OCI-LY1 (cell line): ENCODE measurements at regions not wholly inside any gene's neighbourhood (a gene's known extent, or its start where the extent isn't known, plus 50 kb on each side); places are given as distances from the start of the nearest gene placed in this dataset.

Source experiments
- H2AFZ ChIP-seq: fragments of 200-600 bp; sonication (generic), shearing (Covaris generic); 2 replicates; pipeline ENCODE4 v1.6.0; 2014; ENCODE audit warnings: antibody characterized with exemption, mild to moderate bottlenecking, low read length
- H3F3A ChIP-seq: fragments of 200-600 bp; sonication (generic), shearing (Covaris generic); 2 replicates; pipeline ENCODE4 v1.6.0; 2014; ENCODE audit warnings: mild to moderate bottlenecking, antibody characterized with exemption, low read length, moderate library complexity; ENCODE audit not compliant: insufficient read depth
- H3K27ac ChIP-seq: fragments of 200-600 bp; sonication (generic); 2 replicates; pipeline ENCODE4 v1.5.1; 2014; ENCODE audit warnings: low read length, mixed run types, mild to moderate bottlenecking, low read depth; ENCODE audit not compliant: poor library complexity, severe bottlenecking
- H3K27me3 ChIP-seq: fragments of 200-600 bp; sonication (generic); 2 replicates; pipeline ENCODE4 v1.6.0; 2014; ENCODE audit warnings: antibody characterized with exemption, mild to moderate bottlenecking, low read length, moderate library complexity; ENCODE audit not compliant: insufficient read depth
- H3K36me3 ChIP-seq: fragments of 200-600 bp; sonication (generic); 2 replicates; pipeline ENCODE4 v1.6.1; 2014; ENCODE audit warnings: mild to moderate bottlenecking, antibody characterized with exemption, low read length, moderate library complexity, mixed read lengths; ENCODE audit not compliant: insufficient read depth
- H3K4me1 ChIP-seq: fragments of 200-600 bp; sonication (generic); 2 replicates; pipeline ENCODE4 v1.5.1; 2014; ENCODE audit warnings: mild to moderate bottlenecking, low read length, moderate library complexity; ENCODE audit not compliant: insufficient read depth, severe bottlenecking
- H3K4me2 ChIP-seq: fragments of 200-600 bp; sonication (generic), shearing (Covaris generic); 2 replicates; pipeline ENCODE4 v1.6.1; 2014; ENCODE audit warnings: low read length
- H3K4me3 ChIP-seq: fragments of 200-600 bp; sonication (generic); 2 replicates; pipeline ENCODE4 v1.5.1; 2014; ENCODE audit warnings: low read length, low read depth, mild to moderate bottlenecking, mixed read lengths; ENCODE audit not compliant: poor library complexity, severe bottlenecking
- H3K79me2 ChIP-seq: fragments of 200-600 bp; shearing (Covaris generic); 2 replicates; pipeline ENCODE4 v1.6.1; 2016; ENCODE audit warnings: mixed run types, low read length, mixed read lengths; ENCODE audit not compliant: insufficient read depth
- H3K9ac ChIP-seq: fragments of 200-600 bp; sonication (generic), shearing (Covaris generic); 2 replicates; pipeline ENCODE4 v1.6.1; 2014; ENCODE audit warnings: mild to moderate bottlenecking, low read length, mixed read lengths
- H3K9me2 ChIP-seq: fragments of 200-600 bp; sonication (generic), shearing (Covaris generic); 2 replicates; pipeline ENCODE4 v1.6.1; 2014; ENCODE audit warnings: low read depth, mild to moderate bottlenecking, low read length, mixed read lengths
- H3K9me3 ChIP-seq: fragments of 200-600 bp; shearing (Covaris generic); 2 replicates; pipeline ENCODE4 v1.6.1; 2014; ENCODE audit warnings: low read length, mixed read lengths
- H4K20me1 ChIP-seq: fragments of 200-600 bp; sonication (generic), shearing (Covaris generic); 2 replicates; pipeline ENCODE4 v1.6.0; 2016; ENCODE audit warnings: mild to moderate bottlenecking, low read length; ENCODE audit not compliant: insufficient read depth
- EZH2 ChIP-seq: fragments of 200-600 bp; sonication (generic), shearing (Covaris generic); IDR thresholded peaks from 2 replicates; pipeline ENCODE4 v1.8.0; 2017; ENCODE audit warnings: borderline replicate concordance, mixed run types, mild to moderate bottlenecking, antibody characterized with exemption, low read length, moderate library complexity, mixed read lengths
- TF ChIP-seq, protein P1 (sequence below): fragments of 200-600 bp; sonication (generic), shearing (Covaris generic); IDR thresholded peaks from 2 replicates; pipeline ENCODE4 v1.5.1; 2017; ENCODE audit warnings: mild to moderate bottlenecking, antibody characterized with exemption, low read length, moderate library complexity, mixed read lengths

DNA sequence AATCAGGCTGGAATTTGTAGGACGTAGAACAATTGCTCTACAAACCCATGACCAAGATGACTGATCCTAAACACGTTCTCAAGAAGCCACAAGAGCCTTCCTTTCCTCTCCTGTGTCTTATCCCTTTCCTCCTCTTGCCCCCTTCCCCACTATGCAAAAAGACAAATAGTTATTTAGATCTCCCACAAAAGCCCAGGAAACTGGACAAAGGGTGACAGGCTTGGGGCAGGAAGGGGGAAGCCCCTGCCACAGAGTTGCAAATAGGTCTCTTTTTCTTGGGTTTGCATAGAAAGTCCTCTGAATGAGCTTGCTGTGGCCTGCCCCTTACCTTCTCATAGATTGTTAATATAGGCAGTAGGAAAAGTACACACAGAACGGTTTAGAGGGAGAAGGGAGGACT, 377.1 kb upstream of the BTBD3 start:
- no peak for TF ChIP-seq EZH2
- TF ChIP-seq, protein P1, sequence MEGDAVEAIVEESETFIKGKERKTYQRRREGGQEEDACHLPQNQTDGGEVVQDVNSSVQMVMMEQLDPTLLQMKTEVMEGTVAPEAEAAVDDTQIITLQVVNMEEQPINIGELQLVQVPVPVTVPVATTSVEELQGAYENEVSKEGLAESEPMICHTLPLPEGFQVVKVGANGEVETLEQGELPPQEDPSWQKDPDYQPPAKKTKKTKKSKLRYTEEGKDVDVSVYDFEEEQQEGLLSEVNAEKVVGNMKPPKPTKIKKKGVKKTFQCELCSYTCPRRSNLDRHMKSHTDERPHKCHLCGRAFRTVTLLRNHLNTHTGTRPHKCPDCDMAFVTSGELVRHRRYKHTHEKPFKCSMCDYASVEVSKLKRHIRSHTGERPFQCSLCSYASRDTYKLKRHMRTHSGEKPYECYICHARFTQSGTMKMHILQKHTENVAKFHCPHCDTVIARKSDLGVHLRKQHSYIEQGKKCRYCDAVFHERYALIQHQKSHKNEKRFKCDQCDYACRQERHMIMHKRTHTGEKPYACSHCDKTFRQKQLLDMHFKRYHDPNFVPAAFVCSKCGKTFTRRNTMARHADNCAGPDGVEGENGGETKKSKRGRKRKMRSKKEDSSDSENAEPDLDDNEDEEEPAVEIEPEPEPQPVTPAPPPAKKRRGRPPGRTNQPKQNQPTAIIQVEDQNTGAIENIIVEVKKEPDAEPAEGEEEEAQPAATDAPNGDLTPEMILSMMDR = no peak
- H2AFZ ChIP-seq = no peak overlapping the region
- no peak overlapping the region for H3K27ac ChIP-seq
- no peaks in the 10 kb centered on the region for H3K27me3 ChIP-seq
- H3K9me3 ChIP-seq = no peaks in the 10 kb centered on the region
- H3K79me2 ChIP-seq = no peaks in the 10 kb centered on the region
- no peaks in the 10 kb centered on the region for H3K4me1 ChIP-seq
- H3F3A ChIP-seq = no peaks in the 10 kb centered on the region
- H3K36me3 ChIP-seq = no peaks in the 10 kb centered on the region
- H3K4me3 ChIP-seq = no peak overlapping the region
- H4K20me1 ChIP-seq = no peaks in the 10 kb centered on the region
- H3K9me2 ChIP-seq = no peaks in the 10 kb centered on the region
- no peak overlapping the region for H3K4me2 ChIP-seq
- no peak overlapping the region for H3K9ac ChIP-seq

DNA sequence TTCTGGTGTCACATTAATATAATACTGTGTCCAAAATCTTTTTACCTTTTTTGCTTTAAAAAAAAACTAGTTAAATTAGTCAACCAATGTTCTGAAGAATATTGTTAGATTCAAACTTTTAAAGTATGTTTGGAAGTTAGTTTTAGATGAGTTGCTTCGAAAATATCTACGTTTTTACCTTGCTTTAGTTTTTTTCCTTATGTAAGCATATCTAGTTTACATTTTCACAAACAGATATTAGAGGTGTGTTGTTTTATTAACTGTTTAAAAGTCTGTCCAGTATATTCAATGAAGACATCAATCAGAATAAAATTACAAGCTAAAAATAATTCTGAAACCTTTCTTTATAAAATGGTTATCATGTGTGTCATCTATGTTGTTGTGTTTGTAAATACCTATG, 375.0 kb upstream of the BTBD3 start:
- Histone ChIP-seq H3K9me3 (no peaks in the 10 kb centered on the region), H3K36me3 (no peaks in the 10 kb centered on the region), H3K4me2 (no peak overlapping the region), H4K20me1 (no peaks in the 10 kb centered on the region), H3K27me3 (no peaks in the 10 kb centered on the region), H3K9ac (no peak overlapping the region), H3K9me2 (no peaks in the 10 kb centered on the region), H3K4me3 (no peak overlapping the region), H3F3A (no peaks in the 10 kb centered on the region), H3K27ac (no peak overlapping the region), H3K79me2 (no peaks in the 10 kb centered on the region), H2AFZ (no peak overlapping the region), H3K4me1 (no peaks in the 10 kb centered on the region)
- TF ChIP-seq EZH2 = no peak
- TF ChIP-seq, protein P1 = no peak

DNA sequence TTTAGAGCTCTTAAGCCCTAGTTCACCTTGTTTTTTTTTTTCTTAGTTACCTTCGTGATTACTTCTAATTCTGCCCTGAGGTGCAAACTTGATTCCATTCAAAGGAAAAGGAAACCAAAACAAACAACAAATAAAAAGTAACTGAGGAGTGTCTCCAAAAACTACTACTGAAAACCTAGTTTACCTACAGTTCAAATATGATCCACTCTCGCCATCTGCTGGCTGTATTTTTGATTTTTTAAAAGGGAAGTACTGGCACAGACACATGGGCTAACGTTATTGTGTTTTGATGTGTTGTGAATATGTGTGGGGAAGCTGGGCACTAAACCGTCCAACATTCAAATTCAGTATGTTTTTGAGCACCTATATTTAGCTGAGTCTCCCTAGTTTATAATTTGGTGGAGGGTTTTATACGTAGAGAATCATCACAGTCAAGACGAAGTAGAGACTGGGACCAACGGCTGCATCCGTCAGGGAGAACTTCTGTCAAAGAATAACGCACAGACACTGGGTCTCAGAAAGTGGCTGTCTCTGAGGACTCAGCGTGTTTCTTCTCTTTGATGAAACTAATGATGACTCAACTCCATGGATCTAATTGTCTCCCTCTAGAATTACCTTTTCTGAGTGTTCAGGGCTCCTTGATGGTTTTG, 373.5 kb upstream of the BTBD3 start:
- Histone ChIP-seq H3F3A (no peaks in the 10 kb centered on the region), H3K9me2 (no peaks in the 10 kb centered on the region), H3K79me2 (no peaks in the 10 kb centered on the region), H3K4me1 (no peaks in the 10 kb centered on the region), H2AFZ (no peak overlapping the region), H3K9me3 (no peaks in the 10 kb centered on the region), H3K9ac (no peak overlapping the region), H3K27ac (no peak overlapping the region), H4K20me1 (no peaks in the 10 kb centered on the region), H3K4me3 (no peak overlapping the region), H3K4me2 (no peak overlapping the region), H3K36me3 (no peaks in the 10 kb centered on the region), H3K27me3 (no peaks in the 10 kb centered on the region)
- TF ChIP-seq, protein P1 = peak; percentile 56
- no peak for TF ChIP-seq EZH2
